GM13976 (cell line): ENCODE measurements at regions not wholly inside any gene's neighbourhood (a gene's known extent, or its start where the extent isn't known, plus 50 kb on each side); places are given as distances from the start of the nearest gene placed in this dataset.

Experiments used
- DNase-seq: peaks from one replicate; pipeline ENCODE4 v3.0.0; 2012; ENCODE audit warnings: low spot score
- in situ Hi-C: fragments of 300-500 bp; cut with MboI; formaldehyde crosslinking; loops from one replicate; pipeline ENCODE4 v1.12.0; 2022; ENCODE audit warnings: low sequenced_read_pairs, mixed read lengths, inconsistent platforms; ENCODE audit not compliant: unreplicated experiment
- TF ChIP-seq, protein P1 (sequence below): IDR thresholded peaks from 2 replicates; pipeline ENCODE4 v1.5.1; 2012; ENCODE audit warnings: borderline replicate concordance, mild to moderate bottlenecking; ENCODE audit not compliant: insufficient read depth; ENCODE audit errors: extremely low read depth, missing control alignments, control extremely low read depth

DNA sequence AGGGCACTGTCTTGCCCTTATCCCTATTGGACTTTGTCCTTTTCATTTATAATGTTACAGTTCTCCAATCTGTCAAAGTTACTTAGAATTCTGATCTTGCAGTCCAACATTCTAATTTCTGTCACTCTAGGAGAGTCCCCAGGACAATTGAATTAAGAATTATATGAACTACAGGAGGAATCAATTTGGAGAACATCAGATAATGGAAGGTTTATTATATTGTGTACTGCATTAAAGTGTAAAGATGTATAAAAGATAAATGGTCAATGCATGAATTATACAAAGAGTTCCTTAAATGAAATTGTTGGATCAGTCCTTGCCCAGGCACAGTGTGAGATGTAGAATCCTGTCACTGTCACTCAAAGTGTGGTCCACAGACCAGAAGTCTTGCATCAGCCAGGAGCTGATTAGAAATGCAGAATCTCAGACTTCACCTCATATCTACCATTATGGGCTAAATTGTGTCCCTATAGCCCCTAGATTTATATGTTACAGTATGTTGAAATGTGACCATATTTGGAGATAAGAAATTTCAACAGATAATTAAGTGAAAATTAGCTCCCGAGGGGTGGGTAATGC lies 145.5 kb downstream of the BTBD3 start:
- no peak for DNase-seq
- TF ChIP-seq, protein P1, sequence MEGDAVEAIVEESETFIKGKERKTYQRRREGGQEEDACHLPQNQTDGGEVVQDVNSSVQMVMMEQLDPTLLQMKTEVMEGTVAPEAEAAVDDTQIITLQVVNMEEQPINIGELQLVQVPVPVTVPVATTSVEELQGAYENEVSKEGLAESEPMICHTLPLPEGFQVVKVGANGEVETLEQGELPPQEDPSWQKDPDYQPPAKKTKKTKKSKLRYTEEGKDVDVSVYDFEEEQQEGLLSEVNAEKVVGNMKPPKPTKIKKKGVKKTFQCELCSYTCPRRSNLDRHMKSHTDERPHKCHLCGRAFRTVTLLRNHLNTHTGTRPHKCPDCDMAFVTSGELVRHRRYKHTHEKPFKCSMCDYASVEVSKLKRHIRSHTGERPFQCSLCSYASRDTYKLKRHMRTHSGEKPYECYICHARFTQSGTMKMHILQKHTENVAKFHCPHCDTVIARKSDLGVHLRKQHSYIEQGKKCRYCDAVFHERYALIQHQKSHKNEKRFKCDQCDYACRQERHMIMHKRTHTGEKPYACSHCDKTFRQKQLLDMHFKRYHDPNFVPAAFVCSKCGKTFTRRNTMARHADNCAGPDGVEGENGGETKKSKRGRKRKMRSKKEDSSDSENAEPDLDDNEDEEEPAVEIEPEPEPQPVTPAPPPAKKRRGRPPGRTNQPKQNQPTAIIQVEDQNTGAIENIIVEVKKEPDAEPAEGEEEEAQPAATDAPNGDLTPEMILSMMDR = no peak
- in situ Hi-C loops = no loop called here

DNA sequence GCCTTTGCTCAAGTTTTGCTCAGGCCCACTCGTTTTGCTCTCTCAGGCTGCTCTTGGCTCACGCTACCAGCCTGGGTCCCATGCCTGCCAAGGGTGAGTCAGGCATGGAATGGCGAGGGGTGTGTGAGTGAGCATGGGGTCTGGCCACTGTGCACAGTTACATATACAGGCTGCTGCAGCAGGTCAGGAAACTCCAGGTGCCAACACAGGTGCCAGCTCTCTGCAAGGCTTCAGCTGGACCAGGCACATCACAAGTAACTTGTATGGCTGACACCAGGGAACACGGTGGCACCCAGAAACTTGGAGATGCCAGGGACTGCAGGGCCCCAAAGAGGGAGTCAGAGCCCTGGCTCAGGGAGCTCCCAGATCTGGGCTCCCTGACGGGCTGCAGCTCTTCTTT lies 146.8 kb downstream of the BTBD3 start:
- in situ Hi-C loops = no loop called here
- DNase-seq = no peak
- TF ChIP-seq, protein P1 = no peak

DNA sequence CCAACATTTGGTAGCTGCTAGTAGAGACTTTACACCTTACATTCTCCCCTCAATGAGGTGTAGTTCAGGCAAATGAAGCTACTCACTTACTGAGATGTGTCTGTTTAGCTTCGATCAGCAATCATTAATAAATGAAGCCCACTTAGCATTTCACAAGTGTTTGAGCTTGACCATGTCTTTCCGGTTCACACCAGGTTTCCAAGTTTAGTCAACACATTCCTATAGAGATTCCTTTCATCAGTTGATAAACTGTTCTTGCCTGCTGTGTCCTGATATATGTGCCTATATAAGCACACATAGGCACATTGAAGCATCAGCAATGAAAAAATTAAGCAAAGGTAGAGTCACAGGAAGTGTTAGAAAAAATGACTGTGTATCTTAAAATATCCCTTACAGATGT lies 150.0 kb downstream of the BTBD3 start:
- in situ Hi-C loops = no loop called here
- TF ChIP-seq, protein P1 = no peak
- no peak for DNase-seq

DNA sequence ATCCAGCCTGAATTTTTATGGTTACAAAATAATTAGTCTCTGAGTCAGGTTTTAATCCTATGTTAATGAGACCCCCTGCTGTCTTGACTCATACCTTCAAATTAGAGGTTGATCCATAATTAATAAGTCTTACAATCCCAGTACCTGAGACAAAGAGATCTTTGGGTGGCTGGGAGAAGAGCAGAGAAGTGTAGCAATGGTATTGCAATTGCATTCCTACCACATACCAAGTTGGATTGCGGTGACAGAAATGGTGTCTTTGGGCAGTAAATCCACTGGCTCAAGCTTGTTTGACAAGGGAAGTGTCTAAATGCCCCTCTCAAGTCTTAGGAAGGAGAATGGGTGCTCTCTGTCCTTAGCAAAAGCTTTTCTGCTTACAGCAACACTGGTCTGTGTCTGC lies 150.4 kb downstream of the BTBD3 start:
- TF ChIP-seq, protein P1 = no peak
- DNase-seq = no peak
- in situ Hi-C loops = no loop called here

DNA sequence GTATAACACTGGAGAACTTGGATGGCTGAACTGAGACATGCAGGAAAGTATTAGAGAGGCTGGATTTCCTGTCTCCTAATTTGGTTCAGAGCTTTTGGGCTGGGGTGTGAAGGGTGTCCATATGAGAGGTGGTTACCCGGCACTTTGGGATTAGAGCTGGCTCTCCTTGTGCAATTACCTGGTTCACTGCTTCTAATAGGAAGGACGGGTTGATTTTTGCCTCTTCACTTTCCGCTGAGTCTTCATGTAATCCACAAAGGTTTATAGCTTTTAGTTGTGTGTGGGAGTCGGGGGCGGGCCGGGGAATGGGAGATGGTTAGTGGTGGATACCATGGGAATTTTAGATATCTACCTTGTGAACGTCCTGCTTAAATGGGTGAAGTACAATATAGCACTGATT lies 151.5 kb downstream of the BTBD3 start:
- no peak for DNase-seq
- in situ Hi-C loops = no loop called here
- TF ChIP-seq, protein P1 = no peak

DNA sequence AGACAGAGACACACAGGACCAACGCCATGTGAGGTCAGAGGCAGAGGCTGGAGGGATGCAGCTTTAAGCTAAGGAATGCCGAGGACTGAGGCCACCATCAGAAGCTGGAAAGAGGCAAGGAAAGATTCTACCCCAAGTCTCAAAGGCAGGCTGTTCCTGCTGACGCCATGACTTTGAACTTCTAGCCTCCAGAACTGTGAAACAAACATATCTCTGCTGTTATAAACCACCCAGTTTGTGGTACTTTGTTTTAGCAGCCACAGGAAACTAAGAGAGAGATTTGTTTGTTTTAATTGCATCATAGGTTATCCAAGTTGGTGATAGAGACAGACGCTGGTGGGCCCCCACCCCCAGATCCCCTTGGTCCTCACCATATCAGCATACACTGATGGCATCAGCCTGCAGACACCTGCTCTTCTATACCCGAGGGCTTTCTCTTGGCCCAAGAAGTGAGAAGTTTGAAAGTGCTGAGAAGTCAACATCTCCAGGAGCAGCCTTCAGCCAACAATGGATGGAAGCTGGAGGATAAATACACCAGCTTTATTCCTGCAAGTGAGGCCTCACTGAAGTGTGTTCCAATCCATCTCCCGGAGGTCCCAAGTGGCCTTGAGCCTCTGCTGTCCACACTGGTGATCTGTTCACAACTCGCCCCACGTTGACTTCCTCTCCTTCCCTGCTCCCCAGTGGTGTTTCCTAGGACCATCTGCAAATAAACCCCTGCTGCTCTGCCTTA lies 154.7 kb downstream of the BTBD3 start:
- in situ Hi-C loops = no loop called here
- TF ChIP-seq, protein P1 = no peak
- DNase-seq = no peak
